ENCODE measurements at regions not wholly inside any gene's neighbourhood (a gene's known extent, or its start where the extent isn't known, plus 50 kb on each side); places are given as distances from the start of the nearest gene placed in this dataset.

DNA sequence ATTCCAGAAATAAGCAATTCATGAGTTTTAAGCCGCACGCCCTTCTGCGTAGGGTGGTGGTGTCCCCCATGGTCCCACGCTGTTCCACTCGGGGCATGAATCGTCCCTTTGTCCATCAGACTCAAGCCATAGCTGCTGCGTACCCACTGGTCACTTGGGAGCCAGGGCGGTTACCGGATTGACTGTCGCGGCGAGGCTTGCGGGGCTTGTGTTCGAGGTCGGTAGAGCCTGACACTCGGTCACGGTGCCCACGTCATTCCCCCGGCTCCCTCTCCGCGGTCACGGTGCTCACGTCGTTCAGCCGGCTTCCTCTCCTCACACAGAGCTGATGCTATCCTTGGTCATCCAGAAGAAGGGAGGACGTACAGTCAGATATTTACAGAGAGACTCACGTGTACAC is 1227.0 kb downstream of the BRD1 start:
- TF ChIP-seq POLR2AphosphoS5 (IDR thresholded peaks at IDR 0.05; ENCODE audit: borderline replicate concordance, low read depth, low read length), result no peak
- TF ChIP-seq EZH2 (IDR thresholded peaks at IDR 0.05), result no peak
- TF ChIP-seq FOXP2 (optimal IDR thresholded peaks at IDR 0.05; ENCODE audit: control extremely low read depth, extremely low read length, insufficient read depth), result no peak
